ENCODE measurements at regions not wholly inside any gene's neighbourhood (a gene's known extent, or its start where the extent isn't known, plus 50 kb on each side); places are given as distances from the start of the nearest gene placed in this dataset.

GRCh38 chr5:158477214-158477613 is 618.3 kb upstream of the CLINT1 start (continued):
- no peak for TF ChIP-seq ZBTB4 (CRISPR knock-in tag; IDR thresholded peaks at IDR 0.05; ENCODE audit: borderline replicate concordance)
- no peak for TF ChIP-seq ZBED4 (CRISPR knock-in tag; IDR thresholded peaks at IDR 0.05; ENCODE audit: borderline replicate concordance)
- TF ChIP-seq ZUFSP (CRISPR knock-in tag; IDR thresholded peaks at IDR 0.05; ENCODE audit: borderline replicate concordance), result no peak
- TF ChIP-seq SAFB2 (CRISPR knock-in tag; IDR thresholded peaks at IDR 0.05; ENCODE audit: borderline replicate concordance, low read depth), result no peak
- no peak for TF ChIP-seq ZNF274 (CRISPR knock-in tag; IDR thresholded peaks at IDR 0.05)
- no peak for TF ChIP-seq HIVEP1 (CRISPR knock-in tag; IDR thresholded peaks at IDR 0.05)
- TF ChIP-seq ZSCAN21 (CRISPR knock-in tag; IDR thresholded peaks at IDR 0.05; ENCODE audit: borderline replicate concordance), result no peak
- no peak for TF ChIP-seq SRSF9 (IDR thresholded peaks at IDR 0.05; ENCODE audit: borderline replicate concordance, insufficient read depth, low read depth, low read length, poor library complexity, severe bottlenecking)
- no peak for TF ChIP-seq ZNF451 (CRISPR knock-in tag; IDR thresholded peaks at IDR 0.05)
